GM11168 (cell line): ENCODE measurements at regions not wholly inside any gene's neighbourhood (a gene's known extent, or its start where the extent isn't known, plus 50 kb on each side); places are given as distances from the start of the nearest gene placed in this dataset.

Source experiments
- in situ Hi-C: fragments of 300-500 bp; cut with MboI; formaldehyde crosslinking; loops from one replicate; pipeline ENCODE4 v1.12.0; 2022; ENCODE audit warnings: low sequenced_read_pairs; ENCODE audit not compliant: unreplicated experiment

DNA sequence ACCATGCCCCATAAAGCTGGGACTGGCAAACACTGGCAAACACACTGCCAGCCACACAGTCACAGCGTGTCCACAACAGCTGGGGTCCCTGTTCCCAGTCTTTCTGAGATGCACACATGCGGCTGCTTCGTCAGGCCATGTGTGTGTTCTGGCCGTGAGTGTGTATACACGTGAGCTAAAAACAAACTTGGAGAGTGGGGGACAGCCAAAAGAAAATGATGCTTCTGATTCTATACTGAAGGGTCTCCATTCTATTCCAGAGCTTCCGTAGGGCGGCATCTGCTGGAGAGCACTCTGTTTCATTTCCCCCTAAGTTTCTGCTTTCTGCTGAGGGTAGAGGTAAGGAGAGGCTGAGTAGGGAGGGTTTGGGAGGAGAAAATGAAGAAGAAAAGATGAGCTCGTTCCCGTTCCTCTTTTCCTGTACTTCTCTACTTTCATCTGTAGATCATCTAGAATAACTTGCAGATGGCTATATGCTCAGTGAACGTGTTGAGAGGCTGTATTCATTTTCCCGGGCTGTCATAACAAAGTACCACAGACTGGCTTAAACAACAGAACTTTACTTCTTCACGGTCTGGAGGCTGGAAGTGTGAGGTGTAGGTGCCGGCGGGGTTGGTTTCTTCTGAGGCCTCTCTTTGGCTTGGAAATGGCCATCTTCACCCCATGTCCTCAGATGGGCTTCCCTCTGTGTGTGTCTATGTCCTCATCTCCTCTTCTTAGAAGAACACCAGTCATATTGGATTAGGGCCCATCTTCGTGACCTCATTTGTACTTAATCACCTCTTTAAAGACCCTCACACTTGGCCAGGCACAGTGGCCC lies 151.6 kb downstream of the TOMM20 start:
- in situ Hi-C loops = no loop called here

DNA sequence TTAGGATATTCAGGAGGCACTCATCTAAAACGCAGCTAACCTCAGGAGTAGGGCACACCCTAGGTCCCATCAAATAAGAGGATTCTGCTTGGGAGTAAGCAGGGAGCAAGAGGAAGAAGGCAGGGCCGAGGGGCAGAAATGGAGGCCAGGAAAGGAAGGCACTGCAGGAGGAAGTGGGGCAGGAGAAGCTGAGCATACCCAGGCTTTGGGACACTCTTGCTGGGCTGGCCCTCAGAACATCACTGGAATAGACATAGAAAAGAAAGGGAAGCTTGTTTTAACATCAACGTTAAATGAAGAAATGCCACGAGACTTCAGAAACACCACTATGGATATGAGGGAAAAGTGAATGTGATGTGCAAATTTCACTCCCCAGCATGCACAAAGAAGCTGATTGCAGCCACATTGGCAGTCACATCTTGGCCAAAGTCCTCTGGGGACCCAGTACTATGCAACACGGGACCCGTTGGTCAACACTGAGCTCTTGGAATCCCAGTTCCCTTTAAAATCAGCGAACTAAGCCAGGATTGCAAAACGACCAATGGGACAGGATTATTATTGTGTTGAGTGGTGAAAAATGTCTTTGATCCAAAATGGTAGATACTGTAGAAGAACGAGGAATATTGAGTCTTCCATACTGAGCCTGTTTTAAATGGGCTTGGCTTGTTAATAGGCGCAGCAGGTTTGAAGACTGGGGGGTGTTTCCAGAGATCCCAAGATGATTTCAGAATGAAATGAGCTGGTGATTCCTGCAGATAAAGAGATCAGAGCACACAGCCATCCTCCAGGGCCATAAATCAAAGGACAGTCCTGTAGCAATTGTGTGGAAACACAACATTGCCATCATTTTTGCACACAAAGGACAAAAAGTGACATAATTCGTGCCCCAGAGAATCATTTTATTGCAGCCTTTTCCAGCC lies 152.4 kb downstream of the TOMM20 start:
- in situ Hi-C loops = no loop called here

DNA sequence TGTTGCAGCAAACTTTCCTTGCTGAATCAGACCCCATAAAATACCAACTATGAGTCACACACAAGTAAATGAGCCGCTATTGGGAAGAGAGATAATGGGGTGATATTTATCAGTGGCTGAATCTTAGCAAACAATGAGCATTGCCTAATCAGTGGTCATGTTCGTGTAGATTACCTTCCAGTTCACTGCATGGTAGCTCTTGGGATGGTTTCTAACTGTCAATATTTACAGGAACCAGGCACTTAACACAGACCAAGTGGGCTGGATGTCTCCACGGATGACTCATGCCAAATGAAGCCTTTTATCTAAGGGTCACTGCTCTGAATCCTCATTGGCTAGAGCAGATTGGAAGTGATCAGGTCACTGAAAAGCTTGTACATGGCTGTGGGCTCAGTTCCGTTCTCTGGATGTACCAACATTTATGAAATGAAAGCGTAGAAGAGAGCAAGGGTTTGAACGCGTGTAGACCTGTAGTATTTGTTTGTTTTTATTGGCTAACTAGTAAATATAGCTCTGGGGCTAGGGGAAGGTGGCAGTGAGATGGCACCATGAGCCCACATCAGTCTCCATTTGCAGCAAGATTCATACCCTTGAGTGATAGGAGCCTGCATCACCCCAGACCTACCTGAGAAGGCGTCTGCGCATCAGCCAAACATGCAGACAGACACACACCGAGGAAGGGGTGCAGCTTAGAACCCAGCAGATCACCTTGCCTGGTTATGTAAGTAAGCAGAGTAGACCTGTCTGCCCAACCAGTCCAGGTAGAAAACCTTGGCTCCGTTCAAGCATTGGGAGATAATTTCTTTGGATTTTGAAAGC lies 153.3 kb downstream of the TOMM20 start:
- in situ Hi-C loops = no loop called here

DNA sequence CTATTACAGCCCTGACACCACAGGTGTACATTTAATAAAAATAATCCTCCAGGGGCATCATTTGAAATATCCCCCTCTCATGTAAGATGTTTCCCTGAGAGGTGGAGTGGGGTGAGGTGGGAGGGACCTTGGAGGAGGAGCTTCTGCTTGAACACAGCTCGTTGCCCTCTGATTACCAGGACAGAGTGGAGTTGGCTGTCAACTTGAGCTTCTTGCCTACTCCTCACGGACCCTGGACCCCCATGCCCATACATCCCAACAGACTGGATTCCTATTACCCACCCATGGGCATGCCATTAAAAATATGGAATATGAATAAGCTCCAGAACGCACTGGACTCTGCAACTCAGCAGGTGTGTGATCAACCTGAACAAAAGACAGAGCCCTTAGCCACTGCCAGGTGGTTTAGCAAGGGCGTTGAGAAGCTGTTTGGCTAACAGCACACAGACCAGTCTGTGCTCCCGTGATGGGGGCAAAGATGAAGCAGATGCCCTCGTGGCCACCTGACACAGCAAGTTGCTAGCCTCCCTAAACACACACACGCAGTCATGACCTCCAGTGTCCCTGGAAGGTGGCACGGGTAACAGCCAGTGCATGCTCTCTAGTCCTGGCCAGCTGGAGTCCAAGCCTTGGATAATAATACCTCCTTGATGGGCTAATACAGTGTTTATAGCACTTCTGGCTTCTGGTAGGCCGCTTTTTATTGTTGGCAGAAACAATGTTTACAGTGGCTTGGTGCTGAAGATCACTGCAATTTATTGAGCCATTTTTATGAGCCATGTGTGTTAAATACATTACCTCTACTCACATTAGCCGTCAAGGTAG lies 155.0 kb downstream of the TOMM20 start:
- in situ Hi-C loops = no loop called here

DNA sequence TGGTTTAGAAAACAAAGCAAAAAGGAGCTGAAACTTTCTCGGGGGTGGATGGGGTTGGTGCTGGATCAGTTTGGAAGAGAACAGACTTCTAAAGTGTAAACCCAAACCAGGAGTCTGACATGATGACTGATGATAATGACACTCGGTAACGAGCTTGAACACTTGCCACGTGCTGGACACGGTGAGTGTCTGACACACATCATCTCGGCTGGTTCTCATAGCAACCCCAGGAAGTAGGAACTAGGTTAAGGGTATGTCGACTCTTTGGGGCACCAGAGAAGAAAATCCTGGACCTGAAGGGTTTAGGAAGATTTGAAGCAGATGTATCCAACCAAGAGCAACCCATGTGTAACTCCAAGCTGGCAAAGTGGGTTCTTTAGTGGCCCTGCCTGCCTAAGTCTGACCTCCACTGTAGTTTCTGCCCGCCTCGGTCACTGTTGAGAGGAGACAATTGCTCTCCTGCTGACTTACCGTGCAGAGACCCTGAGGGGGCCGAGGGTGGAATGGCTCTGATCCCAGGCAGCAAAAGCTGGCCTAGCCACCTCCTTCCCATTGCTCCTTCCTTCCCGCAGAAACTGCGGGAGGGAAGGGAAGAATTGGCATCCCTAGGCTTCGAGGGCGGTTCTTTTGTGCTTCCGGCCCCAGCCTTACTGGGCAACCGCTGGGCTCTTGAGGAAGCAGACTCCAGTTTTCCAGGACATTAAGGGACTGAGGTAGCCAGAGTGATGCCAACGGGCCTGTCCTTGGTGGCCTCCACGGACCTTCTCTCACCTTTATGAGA lies 156.0 kb downstream of the TOMM20 start:
- in situ Hi-C loops = no loop called here

DNA sequence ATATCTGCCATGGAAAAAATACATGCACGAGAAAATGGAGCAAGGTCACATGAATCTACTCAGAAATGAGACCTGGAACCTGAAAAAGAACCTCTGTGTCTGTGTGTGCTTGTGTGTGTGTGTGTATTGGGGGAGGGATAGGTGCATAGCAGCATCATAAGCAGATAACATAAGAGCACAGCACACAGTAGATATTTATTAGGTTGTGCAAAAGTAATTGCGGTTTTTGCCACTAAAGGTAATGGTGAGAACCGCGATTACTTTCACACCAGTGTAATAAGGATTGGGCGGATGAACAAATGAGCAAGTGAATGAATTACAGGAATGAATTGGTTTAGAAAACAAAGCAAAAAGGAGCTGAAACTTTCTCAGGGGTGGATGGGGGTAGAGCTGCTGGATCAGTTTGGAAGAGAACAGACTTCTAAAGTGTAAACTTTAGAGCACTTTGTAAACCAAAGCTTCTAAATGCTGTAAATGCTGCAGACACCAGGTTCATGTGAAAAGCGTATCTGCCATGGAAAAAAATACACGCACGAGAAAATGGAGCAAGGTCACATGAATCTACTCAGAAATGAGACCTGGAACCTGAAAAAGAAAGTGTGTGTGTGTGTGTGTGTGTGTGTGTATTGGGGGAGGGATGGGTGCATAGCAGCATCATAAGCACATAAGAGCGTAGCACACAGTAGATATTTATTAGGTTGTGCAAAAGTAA lies 156.9 kb downstream of the TOMM20 start:
- in situ Hi-C loops = no loop called here

DNA sequence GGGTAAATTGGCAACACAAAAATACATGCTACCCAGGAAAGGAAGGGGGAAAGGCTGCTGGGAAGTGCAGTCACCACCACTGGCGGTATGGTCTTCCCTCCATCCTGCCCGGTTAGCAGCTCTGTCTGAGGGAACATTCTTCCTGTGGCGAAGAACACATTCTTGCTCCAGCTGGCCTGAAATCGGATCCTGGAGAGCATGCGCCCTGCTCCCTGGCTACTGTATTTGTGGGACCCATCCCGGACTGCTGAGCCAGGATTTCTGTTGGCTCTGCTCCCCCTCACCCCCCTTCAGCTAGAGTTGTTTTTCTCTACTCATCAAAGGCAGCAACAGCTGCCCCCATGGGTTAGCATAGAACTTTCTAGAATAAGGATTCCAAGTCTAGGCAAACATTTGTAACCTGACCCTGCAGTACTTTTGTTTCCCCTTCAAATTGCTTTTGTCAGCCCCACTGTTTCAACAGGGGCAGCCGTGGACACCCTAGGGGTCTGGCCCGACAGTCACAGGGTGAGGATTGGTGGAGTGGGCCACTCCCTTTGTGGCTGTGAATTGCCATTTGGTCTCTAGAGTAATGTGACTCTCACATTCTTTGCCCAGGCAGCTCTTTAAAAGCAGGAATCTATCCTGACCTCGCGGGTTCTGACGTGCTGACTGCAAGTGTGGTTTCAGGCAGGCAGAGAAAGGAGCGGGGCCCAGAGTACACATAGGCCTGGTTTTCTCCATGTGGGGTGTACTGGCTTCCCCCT lies 157.7 kb downstream of the TOMM20 start:
- in situ Hi-C loops = no loop called here

DNA sequence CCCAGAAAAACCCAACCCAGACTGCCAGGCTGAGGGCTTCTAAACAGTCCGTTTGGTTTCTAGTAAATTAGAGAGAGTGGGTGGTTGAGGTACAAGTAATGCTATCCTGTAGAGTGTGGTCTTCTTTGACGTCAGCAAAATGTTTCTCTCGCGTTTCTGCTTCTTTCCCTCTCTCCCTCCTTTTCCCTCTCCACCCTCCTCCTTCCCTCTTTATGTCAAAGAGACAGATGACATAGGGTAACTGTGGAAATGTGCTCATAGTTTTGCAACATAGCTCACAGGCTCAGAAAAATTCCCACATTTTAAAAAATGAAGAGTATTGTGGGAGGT lies 158.3 kb downstream of the TOMM20 start:
- in situ Hi-C loops = no loop called here

DNA sequence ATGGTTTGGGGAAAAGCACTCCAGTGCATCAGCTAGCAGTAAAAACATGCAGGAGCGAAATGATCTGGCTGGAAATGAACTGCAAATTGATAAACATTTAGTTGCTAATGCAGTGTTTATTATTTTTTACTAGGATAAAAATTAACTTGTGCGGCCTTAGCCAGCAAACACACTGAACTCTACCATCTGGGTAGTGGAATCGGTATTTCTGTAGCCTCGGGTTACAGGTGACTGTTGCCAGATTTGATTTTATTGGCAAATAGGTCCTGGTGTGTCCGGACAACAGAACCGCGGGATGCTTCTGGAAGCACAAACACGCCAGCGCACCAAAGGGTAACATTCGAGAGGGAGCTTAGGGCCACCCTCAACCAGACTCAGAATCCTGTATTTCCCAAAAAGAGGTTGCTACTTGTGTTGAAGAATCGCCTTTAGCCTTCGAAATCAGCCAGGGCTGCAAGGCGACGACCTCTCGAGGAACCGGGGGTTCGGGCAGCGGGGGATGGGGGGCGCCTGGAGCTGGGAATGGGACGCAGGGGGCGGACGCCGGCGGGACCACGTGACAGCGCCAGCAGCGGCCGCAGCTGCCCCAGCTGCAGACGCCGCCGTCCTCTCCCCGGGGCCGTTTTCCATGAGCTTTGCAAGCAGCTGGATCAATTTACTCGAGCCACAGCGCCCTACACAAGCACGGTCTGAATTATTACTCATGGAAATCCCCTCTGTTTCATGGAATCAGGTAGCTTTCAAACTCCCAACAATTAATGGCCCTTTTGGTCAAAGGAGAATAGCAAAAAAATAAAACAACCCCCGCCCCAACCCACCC lies 158.8 kb downstream of the TOMM20 start:
- in situ Hi-C loops = no loop called here

DNA sequence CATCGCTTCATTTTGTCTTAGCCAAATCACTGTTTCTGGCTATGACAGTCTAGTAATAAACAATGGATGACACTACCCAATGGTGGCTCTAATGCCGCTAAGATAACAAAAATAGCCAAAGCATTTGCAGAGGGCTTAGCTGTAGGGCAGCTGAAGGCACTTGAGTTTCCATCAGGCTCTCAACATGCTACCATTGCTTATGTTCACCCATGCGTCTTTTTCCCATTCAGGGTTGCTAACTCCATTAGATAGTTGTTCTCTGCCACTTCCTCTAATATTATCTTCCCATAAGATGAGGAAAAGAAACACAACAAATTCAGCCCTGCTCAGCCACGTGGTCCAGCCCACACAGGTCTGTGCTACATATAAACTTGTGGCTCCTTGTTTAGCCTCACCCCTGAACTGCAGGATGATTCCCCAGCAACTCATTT lies 159.6 kb downstream of the TOMM20 start:
- in situ Hi-C loops = no loop called here

DNA sequence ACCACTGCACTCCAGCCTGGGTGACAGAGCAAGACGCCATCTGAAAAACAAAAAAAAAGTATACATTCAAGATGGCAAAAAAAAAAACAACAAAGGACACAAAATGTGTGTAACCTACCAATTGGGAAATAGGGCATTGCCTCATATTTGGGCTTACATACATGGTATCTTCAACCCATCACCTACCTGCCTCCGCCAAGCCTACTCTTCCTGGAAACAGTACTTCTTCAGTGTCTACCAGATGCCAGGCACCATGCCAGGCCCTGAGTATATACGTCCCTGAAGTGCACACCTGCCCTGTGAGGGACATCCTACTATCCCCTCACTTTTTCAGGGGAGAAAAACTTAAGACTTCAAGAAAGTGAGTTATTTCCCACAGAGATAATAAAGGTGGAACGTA lies 160.2 kb downstream of the TOMM20 start:
- in situ Hi-C loops = no loop called here

DNA sequence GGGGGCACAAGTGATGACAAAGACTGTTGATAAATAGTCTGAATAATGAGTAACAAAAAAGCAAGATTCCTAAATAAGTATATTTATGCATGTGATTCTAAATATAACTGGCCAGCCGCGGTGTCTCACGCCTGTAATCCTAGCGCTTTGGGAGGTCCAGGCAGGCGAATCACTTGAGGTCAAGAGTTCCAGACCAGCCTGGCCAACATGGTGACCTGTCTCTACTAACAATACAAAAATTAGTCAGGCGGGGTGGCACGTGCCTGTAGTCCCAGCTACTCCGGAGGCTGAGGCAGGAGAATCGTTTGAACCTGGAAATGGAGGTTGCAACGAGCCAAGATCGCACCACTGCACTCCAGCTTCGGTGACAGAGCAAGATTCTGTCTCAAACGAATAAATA lies 161.5 kb downstream of the TOMM20 start:
- in situ Hi-C loops = no loop called here

DNA sequence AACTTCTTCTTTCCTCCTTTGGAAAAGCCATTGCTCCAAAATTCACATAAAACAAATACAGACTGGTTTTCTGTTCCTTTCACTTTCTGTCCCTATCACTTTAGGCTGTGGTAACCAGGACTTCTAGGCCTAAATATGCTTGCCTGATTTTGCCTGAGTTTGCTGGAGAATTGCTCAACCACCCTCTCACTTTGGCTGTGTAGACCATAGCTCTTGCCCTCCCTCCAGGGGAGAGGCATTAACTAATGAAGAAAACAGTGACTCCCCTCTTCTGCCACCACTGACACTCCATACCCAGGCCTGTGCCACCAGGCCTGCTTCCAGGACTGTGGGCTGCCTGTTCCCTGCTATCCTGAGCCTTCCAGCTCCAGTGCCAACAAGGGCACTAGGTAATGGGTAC lies 163.5 kb downstream of the TOMM20 start:
- in situ Hi-C loops = no loop called here

DNA sequence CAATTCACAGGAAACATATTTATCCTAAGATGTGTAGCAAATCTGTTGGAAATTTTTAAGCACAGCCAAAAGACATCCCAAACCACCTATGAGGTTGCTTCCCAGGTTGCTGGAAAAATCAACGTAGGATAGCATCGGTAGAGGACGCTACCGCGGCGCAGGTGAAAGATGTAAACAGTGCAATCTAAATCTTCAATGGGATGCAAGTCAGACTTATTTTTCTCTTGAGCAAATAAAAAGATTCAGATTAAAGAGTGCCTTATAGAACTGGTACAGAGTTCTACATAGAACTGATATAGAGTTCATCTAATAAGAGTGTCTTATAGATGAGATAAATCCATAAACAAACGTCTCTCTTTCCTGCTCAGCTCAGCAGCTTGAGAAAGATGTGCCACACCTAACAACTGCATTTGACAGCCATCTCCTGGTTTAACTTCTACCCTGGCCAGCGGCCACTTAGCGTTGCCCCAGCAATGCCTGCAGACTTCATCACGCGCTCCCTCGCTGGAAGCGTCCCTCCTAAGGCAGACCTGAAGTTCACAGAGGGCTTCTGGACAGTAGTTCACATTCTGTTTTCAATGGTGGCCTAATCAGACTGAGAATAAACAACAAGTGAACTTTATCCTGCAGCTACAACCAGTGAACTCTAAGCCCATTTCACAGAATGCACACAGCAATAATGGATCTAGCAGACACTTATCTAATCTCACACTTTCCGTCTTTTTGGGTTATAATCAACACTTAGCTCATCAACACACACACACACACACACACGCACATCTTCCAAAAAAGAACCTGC lies 164.5 kb downstream of the TOMM20 start:
- in situ Hi-C loops = no loop called here

DNA sequence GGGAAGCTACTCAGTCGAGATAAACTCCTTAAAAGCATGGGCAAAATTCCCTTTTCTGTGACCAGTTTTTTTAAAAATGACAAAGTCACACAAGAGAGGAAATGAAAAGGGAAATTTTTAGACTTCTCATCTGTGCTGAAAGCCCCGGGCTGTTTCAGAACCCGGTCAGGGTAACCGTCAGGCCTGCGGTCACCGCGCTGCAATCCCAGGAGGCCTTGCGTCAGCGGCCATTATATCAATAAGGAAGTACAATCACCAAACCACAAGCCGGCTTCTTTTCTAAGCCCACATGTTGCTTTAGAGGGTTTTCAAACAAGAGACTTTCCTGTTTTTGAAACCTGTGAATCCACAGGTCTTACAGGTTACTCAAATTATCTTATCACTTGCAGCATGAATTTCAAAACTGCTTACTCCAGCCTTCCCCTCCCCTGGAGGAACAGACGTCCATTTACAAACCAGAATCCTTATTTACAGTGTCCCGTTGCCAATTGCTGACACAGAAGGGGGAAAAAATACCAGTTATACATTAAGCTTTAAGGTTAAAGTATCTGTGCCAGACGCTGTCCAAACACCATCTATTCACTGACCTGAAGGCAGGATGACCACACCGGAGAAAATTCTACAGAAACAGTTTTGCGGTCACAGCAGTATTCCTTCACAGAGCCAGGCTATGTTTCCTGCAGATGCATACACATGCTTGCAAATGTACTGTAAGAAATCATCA lies 165.3 kb downstream of the TOMM20 start:
- in situ Hi-C loops = no loop called here
